CD4-positive, alpha-beta T cell treated with Interleukin-15 for 1 hour (primary cell): ENCODE measurements at regions not wholly inside any gene's neighbourhood (a gene's known extent, or its start where the extent isn't known, plus 50 kb on each side); places are given as distances from the start of the nearest gene placed in this dataset.
A peak's percentile ranks its signal among the peaks of the same experiment; 100 is the strongest.

Experiments used
- DNase-seq: peaks from one replicate; pipeline ENCODE4 v3.0.0-alpha.2; 2020

DNA sequence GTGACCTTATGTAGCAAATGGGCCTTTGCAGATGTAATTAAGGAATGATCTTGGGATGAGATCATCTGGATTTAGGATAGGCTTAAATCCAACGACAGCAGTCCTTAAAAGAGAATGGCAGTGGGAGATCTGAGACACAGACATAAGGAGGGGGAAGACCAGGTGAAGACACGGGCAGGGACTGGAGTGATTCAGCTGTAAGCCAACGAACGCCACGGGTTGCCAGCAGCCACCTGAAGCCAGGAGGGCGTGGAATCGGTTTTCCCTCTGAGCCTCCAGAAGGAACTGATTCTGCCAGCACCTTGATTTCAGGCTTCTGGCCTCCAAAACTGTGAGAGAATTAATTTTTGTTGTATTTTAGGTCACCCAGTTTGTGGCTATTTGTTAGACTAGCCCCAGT lies 218.6 kb upstream of the ANKRD55 start:
- DNase-seq: no peak

GRCh38 chr5:56450766-56451165 lies 217.6 kb upstream of the ANKRD55 start:
- DNase-seq: no peak

DNA sequence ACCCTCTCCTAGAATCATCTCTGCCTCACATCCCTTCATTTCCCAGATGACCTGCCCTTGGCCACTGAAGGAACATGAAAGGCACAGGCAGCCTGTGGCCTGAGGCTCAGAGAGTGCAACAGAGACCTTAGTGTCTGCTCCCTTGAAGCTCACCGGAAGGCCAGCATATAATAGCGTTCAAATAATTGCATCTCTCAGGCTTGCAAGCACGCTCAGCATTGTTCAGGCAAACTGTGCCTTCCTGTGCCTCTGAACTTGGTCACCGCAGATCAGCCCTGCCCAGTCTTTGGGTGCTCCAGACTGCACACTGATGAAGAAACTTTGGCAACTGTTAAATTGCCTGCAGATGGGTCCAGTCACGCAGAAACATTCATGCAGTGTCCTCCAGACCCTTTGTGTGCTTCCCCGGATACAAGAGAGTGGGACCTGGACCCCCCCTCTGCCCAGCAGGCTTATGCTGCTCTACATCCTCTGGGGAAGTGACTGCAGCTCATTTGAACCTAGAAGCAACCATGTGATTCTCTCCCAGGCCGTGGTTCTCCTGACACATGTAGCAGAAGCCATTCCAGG lies 216.0 kb upstream of the ANKRD55 start:
- no peak for DNase-seq

GRCh38 chr5:56447656-56448055 lies 214.5 kb upstream of the ANKRD55 start:
- no peak for DNase-seq

DNA sequence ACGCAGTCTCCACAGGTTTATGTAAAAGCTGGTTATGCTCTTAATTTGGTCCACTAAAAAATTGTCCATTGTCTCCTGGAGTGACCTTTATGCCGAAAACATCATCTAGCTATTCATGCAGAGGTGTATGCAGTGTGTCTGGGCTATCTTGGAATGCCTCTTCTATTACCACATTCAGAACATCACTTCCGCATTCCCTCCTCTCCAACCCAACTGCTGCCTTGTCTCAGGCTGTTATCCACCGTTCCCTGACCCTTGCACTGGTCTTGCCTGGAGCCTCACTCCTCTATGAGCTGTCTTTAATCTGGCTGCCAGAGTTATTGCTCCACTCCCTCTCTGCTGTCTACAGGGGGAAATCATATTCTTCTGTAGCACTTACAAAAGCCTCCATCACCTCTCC lies 214.1 kb upstream of the ANKRD55 start:
- DNase-seq: no peak

GRCh38 chr5:56446728-56447127 lies 213.6 kb upstream of the ANKRD55 start:
- no peak for DNase-seq

- DNase-seq: no peak
Measured at GRCh38 chr5:56443826-56444225, 210.7 kb upstream of the ANKRD55 start.

GRCh38 chr5:56440871-56441740 lies 208.0 kb upstream of the ANKRD55 start:
- no peak for DNase-seq

GRCh38 chr5:56434986-56435385 lies 201.9 kb upstream of the ANKRD55 start:
- no peak for DNase-seq

DNA sequence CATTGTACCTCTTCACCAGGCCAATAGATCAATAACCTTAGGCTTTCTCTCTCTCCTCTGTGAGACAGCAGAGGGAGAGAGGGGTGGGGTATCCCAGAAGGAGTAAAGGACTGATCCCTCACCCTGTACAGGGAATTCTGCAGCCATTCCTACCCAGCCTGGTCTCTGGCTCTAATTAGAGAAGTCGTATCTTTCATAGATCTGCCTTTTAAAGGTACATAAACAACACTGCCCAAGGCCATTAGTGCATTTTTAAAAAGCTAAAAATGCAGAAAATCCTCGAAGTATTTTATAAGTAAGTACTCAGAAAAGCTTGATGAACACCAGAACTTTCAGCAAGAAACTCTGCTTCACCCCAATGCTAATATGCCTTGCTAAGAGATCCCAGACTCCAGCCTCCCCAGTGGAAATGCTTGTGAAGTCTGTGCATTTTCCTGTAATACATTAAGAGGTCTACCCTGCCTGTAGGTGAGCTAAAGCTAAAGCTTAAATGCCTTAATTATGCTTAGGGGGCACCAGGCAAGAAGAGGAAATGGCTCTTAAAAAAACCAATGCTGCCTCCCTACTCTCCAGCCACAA lies 200.0 kb upstream of the ANKRD55 start:
- no peak for DNase-seq

DNA sequence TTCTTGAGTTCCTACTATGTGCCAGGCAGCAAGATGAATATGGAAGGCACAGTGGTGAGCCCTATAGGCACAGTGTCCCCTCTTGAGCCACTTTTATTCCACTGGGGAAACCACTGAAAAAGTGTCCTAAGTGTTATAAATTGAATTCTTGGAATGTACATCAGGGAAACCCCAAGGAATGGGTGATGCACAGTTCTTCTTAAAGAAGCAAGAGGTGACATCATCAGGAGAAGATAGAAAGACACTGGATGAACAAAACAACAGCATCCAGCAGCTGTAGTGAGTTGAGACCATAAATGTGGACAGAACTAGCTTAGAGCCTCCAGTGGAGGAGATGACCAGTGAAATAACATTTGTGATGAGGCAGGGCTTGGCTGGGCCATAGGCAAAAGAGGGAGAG lies 199.2 kb upstream of the ANKRD55 start:
- no peak for DNase-seq

DNA sequence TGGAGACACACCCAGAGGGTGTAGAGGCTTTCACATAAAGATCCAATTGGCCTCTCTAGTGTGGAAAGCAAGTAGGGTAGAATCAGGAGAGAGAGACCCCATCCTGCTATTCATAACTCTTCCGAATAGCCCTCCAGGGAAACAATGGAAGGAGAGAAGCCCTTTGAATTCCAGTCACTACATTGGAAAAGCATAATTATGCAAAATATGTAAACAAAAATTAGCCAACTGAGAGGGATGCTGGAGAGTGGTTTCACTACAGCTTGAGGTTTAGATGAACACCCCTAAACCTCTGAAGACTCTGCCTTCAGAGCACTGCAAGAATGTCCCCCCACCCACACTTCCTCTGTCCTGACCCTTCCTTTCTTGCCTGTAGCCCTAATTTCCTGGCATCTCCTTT lies 197.3 kb upstream of the ANKRD55 start:
- no peak for DNase-seq

DNA sequence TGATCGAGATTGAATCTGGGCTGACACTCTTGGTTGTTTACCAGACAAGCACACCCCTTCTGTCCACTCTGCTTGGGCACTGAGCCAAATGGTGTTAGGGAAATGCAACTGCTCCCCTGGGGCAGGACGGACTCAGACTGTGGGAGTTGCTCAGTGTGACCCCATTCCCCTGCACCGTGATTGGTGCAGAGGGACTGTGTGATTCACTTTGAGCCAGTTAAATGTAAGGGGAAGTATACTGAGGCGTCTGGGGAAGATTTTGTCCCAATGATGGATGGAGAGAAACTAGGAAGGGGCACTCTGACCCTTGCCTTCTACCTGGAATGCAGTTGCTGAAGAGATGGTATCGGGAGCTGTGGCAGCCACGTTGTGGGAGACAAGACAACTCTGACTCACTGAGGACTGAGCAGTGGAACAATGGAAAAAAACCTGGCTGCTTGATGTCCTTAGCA lies 196.0 kb upstream of the ANKRD55 start:
- DNase-seq: no peak

- no peak for DNase-seq
Measured at GRCh38 chr5:56426693-56427092, 193.6 kb upstream of the ANKRD55 start.

DNA sequence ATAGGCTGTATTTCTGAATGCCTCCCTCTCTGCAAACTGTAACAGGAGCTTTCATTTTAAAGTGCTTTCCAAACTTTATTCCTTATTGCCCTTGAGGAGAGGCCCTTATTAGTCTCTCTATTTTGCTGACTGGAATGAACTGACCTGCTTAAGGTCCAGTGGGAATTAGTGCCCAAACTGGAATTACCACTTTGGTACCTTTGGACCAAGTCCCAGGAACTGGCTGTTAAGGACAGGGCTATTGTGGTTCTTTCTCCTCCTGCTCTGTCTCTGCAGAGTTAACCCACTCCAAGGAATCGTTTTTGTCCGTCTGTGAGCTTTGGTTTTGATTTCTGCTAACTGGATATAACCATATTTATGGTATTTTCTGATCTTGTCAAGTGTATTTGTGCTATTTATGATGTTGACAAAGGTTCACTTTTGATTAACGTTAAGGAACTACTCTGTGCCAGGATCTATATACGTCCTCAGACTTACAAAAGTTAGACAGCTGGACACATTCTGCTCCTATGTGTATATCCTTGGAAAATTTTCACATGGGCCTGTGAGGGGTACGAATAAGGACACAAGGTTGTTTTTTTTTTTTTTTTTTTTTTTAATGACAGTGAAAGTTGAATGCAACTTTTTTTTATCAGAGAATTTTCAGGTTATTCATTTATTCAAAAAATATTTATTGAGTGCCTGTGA lies 189.1 kb upstream of the ANKRD55 start:
- no peak for DNase-seq

- no peak for DNase-seq
Measured at GRCh38 chr5:56421246-56422075, 188.3 kb upstream of the ANKRD55 start.

GRCh38 chr5:56420323-56420722 lies 187.2 kb upstream of the ANKRD55 start:
- DNase-seq: no peak

GRCh38 chr5:56419667-56420066 lies 186.5 kb upstream of the ANKRD55 start:
- DNase-seq: no peak

GRCh38 chr5:56415356-56415765 lies 182.2 kb upstream of the ANKRD55 start:
- peak; percentile 83 for DNase-seq

GRCh38 chr5:56414066-56414465 lies 180.9 kb upstream of the ANKRD55 start:
- DNase-seq: no peak

DNA sequence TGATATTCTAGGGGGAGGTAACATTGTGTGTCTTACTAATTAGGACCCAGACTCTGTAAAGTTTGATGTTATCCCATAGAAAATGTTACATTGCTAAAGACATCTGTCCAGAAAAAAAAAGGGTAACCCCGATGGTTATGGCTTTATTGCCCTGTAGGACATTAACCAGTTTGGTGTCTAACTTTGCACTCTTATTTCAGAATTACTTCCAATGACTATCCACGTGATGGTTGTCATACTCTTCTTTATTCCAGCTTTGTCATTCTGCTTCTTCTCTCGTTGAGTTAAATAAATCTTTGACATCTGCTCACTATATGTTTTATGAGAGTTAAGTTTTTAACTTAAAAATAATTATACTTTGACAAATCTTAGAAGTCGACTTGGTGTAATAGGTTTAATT lies 180.4 kb upstream of the ANKRD55 start:
- no peak for DNase-seq

DNA sequence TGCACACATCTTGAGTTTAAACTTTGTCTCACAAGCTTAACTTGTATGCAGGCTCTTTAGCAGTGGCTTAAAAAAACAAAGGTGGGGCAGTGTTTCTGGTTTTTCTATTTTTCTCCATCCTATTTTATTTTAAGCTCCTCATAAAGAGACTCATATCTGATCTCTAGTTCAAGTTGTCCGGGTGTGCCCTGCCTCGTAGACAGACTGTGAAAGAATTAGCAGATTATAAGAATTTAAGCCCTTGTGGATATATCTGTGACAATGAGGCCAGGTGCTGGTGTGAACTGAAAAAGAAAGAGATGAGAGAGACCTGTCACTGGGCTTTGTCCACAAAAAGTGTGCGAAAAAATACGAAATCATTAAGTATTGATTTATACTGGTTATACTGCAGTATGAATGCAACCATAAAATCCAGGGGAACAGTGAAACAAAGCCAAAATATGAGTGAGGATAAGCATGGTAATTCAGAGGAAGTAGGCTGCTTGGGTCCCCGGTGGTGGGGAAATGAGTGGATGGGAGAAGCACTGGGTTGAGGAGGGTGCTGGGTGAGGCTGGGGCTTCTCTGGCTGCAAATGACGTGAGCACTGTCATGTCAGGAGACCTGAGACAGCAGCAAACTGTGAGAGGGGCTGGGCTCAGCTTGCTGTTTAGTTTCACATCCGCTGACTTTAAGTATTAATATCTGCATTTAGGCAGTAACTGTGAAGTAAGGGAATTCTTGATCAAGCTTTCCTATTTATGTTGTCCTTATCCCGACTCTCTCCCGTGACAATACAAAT lies 179.7 kb upstream of the ANKRD55 start:
- peak; percentile 83 for DNase-seq
